NT2/D1 (cell line): ENCODE measurements at regions not wholly inside any gene's neighbourhood (a gene's known extent, or its start where the extent isn't known, plus 50 kb on each side); places are given as distances from the start of the nearest gene placed in this dataset.

Experiments used
- SUZ12 ChIP-seq: IDR thresholded peaks from 2 replicates; pipeline ENCODE4 v1.6.1; 2011; ENCODE audit not compliant: insufficient read length, insufficient read depth; ENCODE audit errors: extremely low read depth
- YY1 ChIP-seq: IDR thresholded peaks from 2 replicates; pipeline ENCODE4 v1.6.1; 2011; ENCODE audit not compliant: insufficient read length, insufficient read depth
- ZNF274 ChIP-seq: IDR thresholded peaks from 2 replicates; pipeline ENCODE4 v1.6.1; 2011; ENCODE audit warnings: mild to moderate bottlenecking, low read depth, low read length

GRCh38 chr7:115359119-115359518 is 437.2 kb downstream of the MDFIC start:
- no peak for TF ChIP-seq YY1
- TF ChIP-seq ZNF274 = no peak
- TF ChIP-seq SUZ12 = no peak
